C4-2B (cell line): ENCODE measurements at regions not wholly inside any gene's neighbourhood (a gene's known extent, or its start where the extent isn't known, plus 50 kb on each side); places are given as distances from the start of the nearest gene placed in this dataset.
"Not testable (repeated sequence)": the region's sequence is repeated elsewhere in the genome, so short reads cannot be mapped to it uniquely, and the experiment has no call there.

Experiments
- H3K27ac ChIP-seq: fragments of 450-650 bp; 2 replicates; pipeline ENCODE4 v1.5.1; 2017
- ZFX ChIP-seq: fragments of 450-650 bp; IDR thresholded peaks from 2 replicates; pipeline ENCODE4 v1.6.1; 2017
- TF ChIP-seq, protein P1 (sequence below): fragments of 450-650 bp; conservative IDR thresholded peaks from 2 replicates; pipeline ENCODE4 v1.5.1; 2017; ENCODE audit warnings: mild to moderate bottlenecking

DNA sequence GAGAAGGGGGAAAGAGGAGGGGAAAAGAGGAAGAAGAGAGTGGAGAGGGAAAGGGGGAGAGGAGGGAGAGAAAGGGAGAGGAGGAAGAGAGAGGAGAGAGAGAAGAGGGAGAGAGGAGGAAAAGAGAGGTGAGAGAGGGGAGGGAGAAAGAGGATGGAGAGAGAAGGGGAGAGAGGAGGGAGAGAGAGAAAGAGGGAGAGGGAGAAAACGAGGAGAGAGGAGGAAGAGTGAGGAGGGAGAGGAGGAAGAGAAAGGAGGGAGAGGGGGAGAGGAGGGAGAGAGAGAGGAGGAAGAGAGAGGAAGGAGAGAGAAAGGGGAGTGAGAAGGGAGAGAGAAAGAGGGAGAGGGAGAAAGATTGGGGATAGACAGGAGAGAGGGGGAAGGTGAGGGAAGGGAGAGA is 197.6 kb upstream of the FOXK1 start:
- no peak overlapping the region for H3K27ac ChIP-seq
- no peak for TF ChIP-seq ZFX
- TF ChIP-seq, protein P1, sequence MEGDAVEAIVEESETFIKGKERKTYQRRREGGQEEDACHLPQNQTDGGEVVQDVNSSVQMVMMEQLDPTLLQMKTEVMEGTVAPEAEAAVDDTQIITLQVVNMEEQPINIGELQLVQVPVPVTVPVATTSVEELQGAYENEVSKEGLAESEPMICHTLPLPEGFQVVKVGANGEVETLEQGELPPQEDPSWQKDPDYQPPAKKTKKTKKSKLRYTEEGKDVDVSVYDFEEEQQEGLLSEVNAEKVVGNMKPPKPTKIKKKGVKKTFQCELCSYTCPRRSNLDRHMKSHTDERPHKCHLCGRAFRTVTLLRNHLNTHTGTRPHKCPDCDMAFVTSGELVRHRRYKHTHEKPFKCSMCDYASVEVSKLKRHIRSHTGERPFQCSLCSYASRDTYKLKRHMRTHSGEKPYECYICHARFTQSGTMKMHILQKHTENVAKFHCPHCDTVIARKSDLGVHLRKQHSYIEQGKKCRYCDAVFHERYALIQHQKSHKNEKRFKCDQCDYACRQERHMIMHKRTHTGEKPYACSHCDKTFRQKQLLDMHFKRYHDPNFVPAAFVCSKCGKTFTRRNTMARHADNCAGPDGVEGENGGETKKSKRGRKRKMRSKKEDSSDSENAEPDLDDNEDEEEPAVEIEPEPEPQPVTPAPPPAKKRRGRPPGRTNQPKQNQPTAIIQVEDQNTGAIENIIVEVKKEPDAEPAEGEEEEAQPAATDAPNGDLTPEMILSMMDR = no peak

DNA sequence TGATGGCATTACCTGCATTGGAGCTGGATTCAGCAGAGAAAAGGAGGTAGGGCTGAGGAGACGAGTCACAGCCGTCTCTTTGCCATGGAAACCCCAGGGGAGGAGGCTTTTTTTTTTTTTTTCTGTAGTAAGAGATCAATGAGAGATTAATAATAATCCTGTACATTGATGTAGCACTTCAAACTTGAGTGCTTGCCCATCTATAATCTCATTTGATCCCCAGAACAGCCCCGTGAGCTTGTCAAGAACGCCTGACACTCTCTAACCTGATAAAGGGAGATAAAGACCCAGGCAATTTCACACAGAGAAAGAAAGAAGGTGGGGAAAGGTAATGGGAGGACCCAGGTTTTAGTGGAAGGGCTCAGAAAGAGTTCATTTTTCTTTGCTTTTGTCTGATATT is 195.2 kb upstream of the FOXK1 start:
- TF ChIP-seq, protein P1 = no peak
- no peak for TF ChIP-seq ZFX
- no peak overlapping the region for H3K27ac ChIP-seq

DNA sequence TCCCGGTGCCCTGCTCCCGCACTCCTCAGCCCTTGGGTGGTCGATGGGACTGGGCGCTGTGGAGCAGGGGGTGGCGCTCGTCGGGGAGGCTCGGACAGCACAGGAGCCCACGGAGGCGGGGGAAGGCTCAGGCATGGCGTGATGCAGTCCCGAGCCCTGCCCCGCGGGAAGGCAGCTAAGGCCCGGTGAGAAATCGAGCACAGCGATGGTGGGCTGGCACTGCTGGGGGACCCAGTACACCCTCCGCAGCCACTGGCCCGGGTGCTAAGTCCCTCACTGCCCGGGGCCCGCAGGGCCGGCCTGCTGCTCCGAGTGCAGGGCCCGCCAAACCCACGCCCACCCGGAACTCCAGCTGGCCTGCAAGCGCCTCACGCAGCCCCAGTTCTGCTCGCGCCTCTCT is 185.2 kb upstream of the FOXK1 start:
- not testable (repeated sequence) for H3K27ac ChIP-seq

DNA sequence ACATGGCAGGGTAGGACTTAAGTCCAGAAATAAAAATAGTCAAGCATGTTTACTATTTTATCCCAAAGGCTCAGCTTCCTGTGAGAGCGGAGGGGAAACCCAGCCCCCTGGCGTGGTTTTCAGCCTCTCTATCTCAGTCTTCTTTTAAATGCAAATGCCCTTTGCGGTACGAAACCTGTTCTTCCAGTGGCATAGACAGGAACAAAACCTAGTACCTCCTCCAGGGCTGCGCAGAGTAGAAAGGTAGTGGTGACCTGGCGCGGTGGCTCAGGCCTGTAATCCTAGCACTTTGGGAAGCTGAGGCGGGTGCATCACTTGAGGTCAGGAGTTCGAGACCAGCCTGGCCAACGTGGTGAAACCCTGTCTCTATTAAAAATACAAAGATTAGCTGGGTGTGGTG is 181.3 kb upstream of the FOXK1 start:
- TF ChIP-seq, protein P1 = no peak
- no peak for TF ChIP-seq ZFX
- no peak overlapping the region for H3K27ac ChIP-seq

DNA sequence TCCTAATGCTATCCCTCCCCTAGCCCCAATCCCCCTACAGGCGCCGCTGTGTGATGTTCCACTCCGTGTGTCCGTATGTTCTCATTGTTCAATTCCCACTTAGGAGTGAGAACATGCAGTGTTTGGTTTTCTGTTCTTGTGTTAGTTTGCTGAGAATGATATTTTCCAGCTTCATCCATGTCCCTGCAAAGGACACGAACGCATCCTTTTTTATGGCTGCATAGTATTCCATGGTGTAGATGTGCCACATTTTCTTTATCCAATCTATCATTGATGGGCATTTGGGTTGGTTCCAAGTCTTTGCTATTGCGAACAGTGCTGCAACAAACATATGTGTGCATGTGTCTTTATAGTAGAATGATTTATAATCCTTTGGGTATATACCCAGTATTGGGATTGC is 174.2 kb upstream of the FOXK1 start:
- H3K27ac ChIP-seq = not testable (repeated sequence)

DNA sequence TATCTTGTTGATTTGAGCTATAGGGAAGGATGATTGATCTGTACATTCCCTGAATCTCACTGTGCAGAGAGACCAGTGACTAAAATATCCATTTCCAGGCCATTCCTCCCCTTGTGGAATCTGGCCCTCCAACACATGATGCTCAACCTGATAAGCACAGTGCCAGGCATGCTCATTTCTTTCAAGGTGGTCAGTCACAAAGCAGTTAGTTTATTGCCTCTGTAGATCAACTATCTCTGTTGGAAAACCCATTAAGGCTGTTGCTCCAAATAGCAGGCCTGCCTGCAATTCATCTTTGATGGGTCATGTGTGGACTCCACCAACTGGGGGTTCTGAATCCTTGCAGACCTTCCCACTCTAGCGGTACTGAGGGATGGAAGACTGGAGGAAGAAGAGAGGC is 168.6 kb upstream of the FOXK1 start:
- no peak overlapping the region for H3K27ac ChIP-seq
- TF ChIP-seq ZFX = no peak
- TF ChIP-seq, protein P1 = no peak

DNA sequence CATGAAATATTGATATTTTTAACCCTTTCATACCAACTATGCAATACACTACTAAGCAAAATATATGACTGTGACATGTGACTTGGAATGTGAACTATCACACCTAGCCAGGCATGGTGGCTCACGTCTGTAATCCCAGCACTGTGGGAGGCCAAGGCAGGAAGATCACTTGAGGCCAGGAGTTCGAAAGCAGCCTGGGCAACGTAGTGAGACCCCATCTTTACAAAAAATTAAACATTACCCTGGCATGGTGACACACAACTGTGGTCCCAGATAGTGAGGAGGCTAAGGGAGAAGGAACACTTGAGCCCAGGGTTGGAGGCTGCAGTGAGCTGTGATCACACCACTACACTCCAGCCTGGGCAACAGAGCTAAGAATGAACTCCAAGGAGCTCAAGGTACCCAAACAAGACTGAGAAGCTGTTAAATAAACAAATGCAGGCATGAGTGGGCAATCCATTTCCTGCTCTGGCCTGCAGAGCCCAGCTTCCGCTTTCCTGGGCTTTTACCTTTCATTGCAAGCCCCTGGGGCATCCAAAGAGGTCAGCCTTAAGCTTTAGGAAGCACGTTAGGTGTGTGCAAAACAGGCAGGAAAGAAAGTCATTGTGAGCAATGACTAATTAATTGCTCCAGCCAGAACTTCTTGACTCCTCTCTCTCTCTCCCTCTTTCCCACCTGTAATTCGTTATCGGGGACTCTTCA is 162.1 kb upstream of the FOXK1 start:
- no peak for TF ChIP-seq ZFX
- TF ChIP-seq, protein P1 = no peak
- H3K27ac ChIP-seq = no peak overlapping the region

DNA sequence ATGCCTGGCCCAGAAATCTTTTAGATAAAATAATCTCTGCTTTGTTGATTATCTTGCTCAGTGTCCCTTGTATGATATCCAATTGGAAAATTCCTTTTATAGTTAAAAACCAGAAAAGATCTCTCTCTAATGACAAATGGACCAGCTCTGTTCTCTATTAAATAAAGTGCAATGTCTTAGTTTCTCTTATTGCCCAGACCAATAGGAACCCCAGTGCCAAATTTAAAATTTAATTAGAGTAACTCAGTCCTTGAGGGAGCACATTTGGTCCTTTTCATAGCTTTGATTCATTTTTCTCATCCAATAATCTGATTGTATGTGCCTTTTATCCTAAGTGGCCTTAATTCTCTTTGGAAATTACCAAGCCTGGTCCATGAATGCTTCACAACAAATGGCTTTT is 158.9 kb upstream of the FOXK1 start:
- H3K27ac ChIP-seq = no peak overlapping the region
- no peak for TF ChIP-seq ZFX
- TF ChIP-seq, protein P1 = no peak
